Muscle of leg (tissue), 3 donors: ENCODE measurements at regions not wholly inside any gene's neighbourhood (a gene's known extent, or its start where the extent isn't known, plus 50 kb on each side); places are given as distances from the start of the nearest gene placed in this dataset.

Source experiments
- DNase-seq: peaks from one replicate; pipeline ENCODE4 v3.0.0; 2013
- H3K27ac ChIP-seq: one replicate; pipeline ENCODE4 v1.5.1; 2013; ENCODE audit warnings: mild to moderate bottlenecking, low read length, control low read depth
- H3K27me3 ChIP-seq: one replicate; pipeline ENCODE4 v1.6.1; 2013; ENCODE audit warnings: low read length; ENCODE audit not compliant: control insufficient read depth, insufficient read depth
- H3K36me3 ChIP-seq: one replicate; pipeline ENCODE4 v1.6.1; 2013; ENCODE audit warnings: low read length; ENCODE audit not compliant: control insufficient read depth, insufficient read depth
- H3K4me1 ChIP-seq: one replicate; pipeline ENCODE4 v1.6.1; 2013; ENCODE audit warnings: low read length; ENCODE audit not compliant: control insufficient read depth, insufficient read depth
- H3K4me3 ChIP-seq: one replicate; pipeline ENCODE4 v1.5.1; 2013; ENCODE audit warnings: low read length, control low read depth
- H3K9me3 ChIP-seq: replicated peaks from 2 replicates; pipeline ENCODE4 v1.6.1; 2013; ENCODE audit warnings: low read depth, low read length; ENCODE audit not compliant: control insufficient read depth
- WGBS: methylation state at CpG from one replicate; pipeline ENCODE4 v1.1.5; 2013; ENCODE audit warnings: missing lambda C conversion rate; ENCODE audit not compliant: insufficient coverage; 5-methylcytosine and 5-hydroxymethylcytosine counted together

DNA sequence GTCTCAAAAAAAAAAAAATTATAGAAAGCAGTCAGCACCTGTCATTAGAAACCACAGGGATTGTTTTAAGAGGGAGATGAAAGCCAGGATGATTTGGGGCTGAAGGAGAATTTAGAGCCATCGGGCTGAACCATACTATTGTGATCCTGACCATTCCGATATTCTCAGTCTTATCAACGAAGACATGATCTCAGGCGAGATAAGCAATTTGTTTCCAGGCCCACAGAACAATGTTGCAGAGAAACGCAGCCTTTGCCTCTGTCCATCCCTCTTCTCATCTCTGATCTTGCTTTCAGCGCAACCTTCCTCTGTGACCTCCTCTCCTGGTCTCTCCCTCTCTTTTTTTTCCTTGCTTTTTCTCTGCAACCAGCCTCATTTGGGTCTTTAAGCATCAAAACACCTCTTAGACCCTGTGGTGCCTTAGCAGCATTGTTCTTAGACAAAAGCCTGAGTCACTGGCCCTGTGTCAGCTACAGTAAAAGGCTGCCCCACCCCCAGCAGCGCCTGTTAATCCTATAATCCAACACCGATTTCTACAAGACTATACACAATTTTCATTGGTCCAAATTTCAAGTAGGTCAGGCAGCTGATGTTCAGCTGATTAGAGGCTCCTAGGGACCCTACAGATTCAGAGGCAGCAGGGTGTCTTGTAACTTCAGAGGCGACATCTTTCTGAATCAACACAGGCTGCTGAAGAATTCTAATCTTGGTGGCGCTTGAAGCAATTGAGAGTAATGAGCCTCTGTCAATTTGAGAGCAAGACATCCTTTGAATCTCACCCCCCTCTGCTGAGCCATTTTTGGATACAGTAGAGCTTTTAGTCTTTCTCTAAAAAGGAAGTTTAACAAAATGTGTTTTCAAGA is 206.0 kb downstream of the NCK2 start:
- Histone ChIP-seq H3K4me1 (peaks cover 7% of the 10 kb centered on the region), H3K36me3 (no peaks in the 10 kb centered on the region), H3K27me3 (peaks cover 2% of the 10 kb centered on the region), H3K4me3 (no peak overlapping the region), H3K9me3 (no peaks in the 10 kb centered on the region), H3K27ac (no peak overlapping the region)
- WGBS, result 78% methylated on average over 6 of the region's 10 CpGs
- no peak for DNase-seq

DNA sequence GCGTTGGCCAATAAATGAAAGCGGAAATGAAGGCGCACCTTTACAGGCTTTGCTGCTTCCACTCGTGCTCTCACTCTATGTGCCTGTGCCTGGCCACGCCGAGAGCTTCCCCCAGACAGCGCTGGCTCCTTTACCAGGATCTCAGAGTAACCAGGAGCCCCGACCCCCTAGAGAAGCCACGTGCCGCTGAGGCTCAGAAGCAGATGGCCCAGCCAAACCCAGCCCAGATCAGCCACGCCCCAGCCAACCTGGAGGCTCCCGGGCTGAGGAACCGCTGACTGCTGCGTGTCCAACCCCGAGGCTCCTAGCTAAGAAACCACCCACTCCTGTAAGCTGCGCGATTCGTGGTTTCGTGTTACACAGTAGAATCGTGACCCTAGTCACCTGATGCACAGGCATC is 199.3 kb downstream of the NCK2 start:
- Histone ChIP-seq H3K4me1 (no peaks in the 10 kb centered on the region), H3K4me3 (no peak overlapping the region), H3K36me3 (no peaks in the 10 kb centered on the region), H3K27ac (no peak overlapping the region), H3K27me3 (no peaks in the 10 kb centered on the region), H3K9me3 (peaks cover 6% of the 10 kb centered on the region)
- 91% methylated on average over 20 of the region's 20 CpGs for WGBS
- DNase-seq, result no peak
